ENCODE measurements at regions not wholly inside any gene's neighbourhood (a gene's known extent, or its start where the extent isn't known, plus 50 kb on each side); places are given as distances from the start of the nearest gene placed in this dataset.

GRCh38 chr1:184919892-184920291 lies 54.4 kb downstream of the NIBAN1 start:
- Histone ChIP-seq H3K4me1 (no peaks in the 10 kb centered on the region), H3K27me3 (ENCODE audit: low read depth) (peaks cover 5% of the 10 kb centered on the region; the same call in 1 of the 2 replicates), H3K4me3 (no peak overlapping the region), H3K9me3 (no peaks in the 10 kb centered on the region), H3K36me3 (replicated peaks) (no peaks in the 10 kb centered on the region)
- no peak for DNase-seq (ENCODE audit: low spot score in 2 of 2)
- in situ Hi-C loops (cut with MboI; ENCODE audit: low sequenced_read_pairs), result no loop called here

- H3K4me3 ChIP-seq, result no peak overlapping the region
- in situ Hi-C loops (cut with MboI; ENCODE audit: low sequenced_read_pairs), result no loop called here
- no peaks in the 10 kb centered on the region for H3K9me3 ChIP-seq
- H3K36me3 ChIP-seq (replicated peaks), result no peaks in the 10 kb centered on the region
- no peaks in the 10 kb centered on the region for H3K27me3 ChIP-seq (ENCODE audit: low read depth)
- H3K4me1 ChIP-seq, result no peaks in the 10 kb centered on the region
- no peak for DNase-seq (ENCODE audit: low spot score in 2 of 2)
Observed at GRCh38 chr1:184915463-184916090, 58.7 kb downstream of the NIBAN1 start.

- no peak overlapping the region for H3K4me3 ChIP-seq
- H3K27me3 ChIP-seq (ENCODE audit: low read depth), result no peaks in the 10 kb centered on the region
- no peaks in the 10 kb centered on the region for H3K9me3 ChIP-seq
- no peak for DNase-seq (ENCODE audit: low spot score in 2 of 2)
- in situ Hi-C loops (cut with MboI; ENCODE audit: low sequenced_read_pairs), result no loop called here
- H3K4me1 ChIP-seq, result no peaks in the 10 kb centered on the region
- H3K36me3 ChIP-seq (replicated peaks), result no peaks in the 10 kb centered on the region
Observed at GRCh38 chr1:184914149-184914548, 60.2 kb downstream of the NIBAN1 start.

- no peaks in the 10 kb centered on the region for H3K36me3 ChIP-seq (replicated peaks)
- no peak for DNase-seq (ENCODE audit: low spot score in 2 of 2)
- in situ Hi-C loops (cut with MboI; ENCODE audit: low sequenced_read_pairs), result no loop called here
- no peaks in the 10 kb centered on the region for H3K27me3 ChIP-seq (ENCODE audit: low read depth)
- no peak overlapping the region for H3K4me3 ChIP-seq
- no peaks in the 10 kb centered on the region for H3K9me3 ChIP-seq
- H3K4me1 ChIP-seq, result no peaks in the 10 kb centered on the region
Observed at GRCh38 chr1:184912392-184912791, 61.9 kb downstream of the NIBAN1 start.

- Histone ChIP-seq H3K4me1 (no peaks in the 10 kb centered on the region), H3K36me3 (replicated peaks) (no peaks in the 10 kb centered on the region)
Observed at GRCh38 chr1:184911830-184912229, 62.5 kb downstream of the NIBAN1 start.

GRCh38 chr1:184911103-184911745 lies 63.1 kb downstream of the NIBAN1 start:
- Histone ChIP-seq H3K36me3 (replicated peaks) (no peaks in the 10 kb centered on the region), H3K9me3 (no peaks in the 10 kb centered on the region), H3K4me1 (no peaks in the 10 kb centered on the region), H3K4me3 (no peak overlapping the region), H3K27me3 (ENCODE audit: low read depth) (no peaks in the 10 kb centered on the region)
- in situ Hi-C loops (cut with MboI; ENCODE audit: low sequenced_read_pairs), result no loop called here
- no peak for DNase-seq (ENCODE audit: low spot score in 2 of 2)

More at GRCh38 chr1:184911830-184912229, 62.5 kb downstream of the NIBAN1 start:
- no peak overlapping the region for H3K4me3 ChIP-seq
- no peaks in the 10 kb centered on the region for H3K27me3 ChIP-seq (ENCODE audit: low read depth)
- H3K9me3 ChIP-seq, result no peaks in the 10 kb centered on the region
- no peak for DNase-seq (ENCODE audit: low spot score in 2 of 2)
- in situ Hi-C loops (cut with MboI; ENCODE audit: low sequenced_read_pairs), result no loop called here

DNA sequence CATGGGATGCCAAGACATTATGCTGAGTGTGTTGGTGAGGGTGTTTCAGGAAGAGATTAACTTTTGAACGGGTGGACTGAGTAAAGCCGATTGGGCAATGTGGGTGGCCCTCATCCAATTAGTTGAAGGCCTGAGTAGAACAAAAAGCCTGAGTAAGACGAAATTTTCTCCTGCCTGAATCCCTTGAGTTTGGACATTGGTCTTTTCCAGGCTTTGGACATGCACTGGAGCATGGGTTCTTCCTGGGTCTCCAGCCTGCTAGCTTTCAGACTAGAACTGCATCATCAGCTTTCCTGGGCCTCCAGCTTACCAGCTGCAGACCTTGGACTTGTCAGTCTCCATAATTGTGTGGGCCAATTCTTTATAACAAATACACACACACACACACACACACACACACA lies 63.6 kb downstream of the NIBAN1 start:
- no peak for DNase-seq (ENCODE audit: low spot score in 2 of 2)
- no peaks in the 10 kb centered on the region for H3K9me3 ChIP-seq
- in situ Hi-C loops (cut with MboI; ENCODE audit: low sequenced_read_pairs), result no loop called here
- H3K36me3 ChIP-seq (replicated peaks), result no peaks in the 10 kb centered on the region
- H3K27me3 ChIP-seq (ENCODE audit: low read depth), result no peaks in the 10 kb centered on the region
- no peaks in the 10 kb centered on the region for H3K4me1 ChIP-seq
- H3K4me3 ChIP-seq, result no peak overlapping the region

DNA sequence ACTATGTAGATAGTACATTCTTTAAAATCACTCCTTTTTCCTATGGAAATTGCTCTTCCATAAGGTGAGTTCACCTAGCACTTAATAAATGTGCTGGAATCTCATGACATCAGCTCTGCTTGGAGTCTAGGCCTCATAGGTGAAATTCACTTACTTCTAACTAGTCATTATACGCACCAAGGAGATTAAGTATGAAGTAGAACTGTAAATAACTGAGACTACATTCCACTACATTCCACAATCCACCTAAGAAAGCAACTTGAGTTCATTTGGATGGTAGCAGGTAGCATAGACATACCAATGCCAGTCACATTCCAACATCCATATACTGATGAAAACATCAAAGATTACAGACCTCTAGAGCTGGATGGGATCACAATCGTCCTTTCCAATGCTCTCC lies 64.3 kb downstream of the NIBAN1 start:
- no peaks in the 10 kb centered on the region for H3K36me3 ChIP-seq (replicated peaks)
- in situ Hi-C loops (cut with MboI; ENCODE audit: low sequenced_read_pairs), result no loop called here
- no peaks in the 10 kb centered on the region for H3K4me1 ChIP-seq
- H3K4me3 ChIP-seq, result no peak overlapping the region
- no peaks in the 10 kb centered on the region for H3K9me3 ChIP-seq
- no peak for DNase-seq (ENCODE audit: low spot score in 2 of 2)
- no peaks in the 10 kb centered on the region for H3K27me3 ChIP-seq (ENCODE audit: low read depth)

DNA sequence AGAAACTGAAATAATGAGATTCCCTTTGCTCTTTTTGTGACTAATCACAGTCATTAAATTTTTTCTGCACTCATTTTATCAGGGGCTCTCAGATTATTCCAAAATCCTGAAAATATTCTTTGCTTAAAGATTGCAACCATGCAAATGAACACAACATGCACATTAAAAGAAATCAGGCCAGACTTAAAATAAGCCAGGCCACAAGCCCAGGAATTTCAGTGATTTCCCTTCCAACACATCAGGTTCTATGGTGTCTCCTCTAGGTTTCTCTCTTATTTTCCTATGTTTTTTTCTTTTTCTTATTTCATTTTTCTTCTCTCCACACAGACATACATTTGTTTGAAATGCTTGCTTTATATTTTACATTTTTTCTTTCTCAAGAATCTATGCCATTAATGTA lies 65.3 kb downstream of the NIBAN1 start:
- Histone ChIP-seq H3K9me3 (no peaks in the 10 kb centered on the region), H3K36me3 (replicated peaks) (no peaks in the 10 kb centered on the region), H3K4me1 (no peaks in the 10 kb centered on the region), H3K4me3 (no peak overlapping the region), H3K27me3 (ENCODE audit: low read depth) (no peaks in the 10 kb centered on the region)
- no peak for DNase-seq (ENCODE audit: low spot score in 2 of 2)
- in situ Hi-C loops (cut with MboI; ENCODE audit: low sequenced_read_pairs), result no loop called here

- Histone ChIP-seq H3K4me1 (no peaks in the 10 kb centered on the region), H3K4me3 (no peak overlapping the region), H3K36me3 (replicated peaks) (no peaks in the 10 kb centered on the region), H3K9me3 (no peaks in the 10 kb centered on the region), H3K27me3 (ENCODE audit: low read depth) (no peaks in the 10 kb centered on the region)
- DNase-seq (ENCODE audit: low spot score in 2 of 2), result no peak
- in situ Hi-C loops (cut with MboI; ENCODE audit: low sequenced_read_pairs), result no loop called here
Observed at GRCh38 chr1:184908506-184908905, 65.8 kb downstream of the NIBAN1 start.

- Histone ChIP-seq H3K4me1 (no peaks in the 10 kb centered on the region), H3K36me3 (replicated peaks) (no peaks in the 10 kb centered on the region), H3K9me3 (no peaks in the 10 kb centered on the region), H3K27me3 (ENCODE audit: low read depth) (no peaks in the 10 kb centered on the region), H3K4me3 (no peak overlapping the region)
- in situ Hi-C loops (cut with MboI; ENCODE audit: low sequenced_read_pairs), result no loop called here
- no peak for DNase-seq (ENCODE audit: low spot score in 2 of 2)
Observed at GRCh38 chr1:184907500-184907899, 66.8 kb downstream of the NIBAN1 start.

- Histone ChIP-seq H3K4me1 (peaks cover under 1% of the 10 kb centered on the region; the same call in 1 of the 2 replicates), H3K36me3 (replicated peaks) (no peaks in the 10 kb centered on the region), H3K9me3 (no peaks in the 10 kb centered on the region), H3K27me3 (ENCODE audit: low read depth) (no peaks in the 10 kb centered on the region), H3K4me3 (no peak overlapping the region)
- in situ Hi-C loops (cut with MboI; ENCODE audit: low sequenced_read_pairs), result no loop called here
- DNase-seq (ENCODE audit: low spot score in 2 of 2), result no peak
Observed at GRCh38 chr1:184906761-184907160, 67.5 kb downstream of the NIBAN1 start.

DNA sequence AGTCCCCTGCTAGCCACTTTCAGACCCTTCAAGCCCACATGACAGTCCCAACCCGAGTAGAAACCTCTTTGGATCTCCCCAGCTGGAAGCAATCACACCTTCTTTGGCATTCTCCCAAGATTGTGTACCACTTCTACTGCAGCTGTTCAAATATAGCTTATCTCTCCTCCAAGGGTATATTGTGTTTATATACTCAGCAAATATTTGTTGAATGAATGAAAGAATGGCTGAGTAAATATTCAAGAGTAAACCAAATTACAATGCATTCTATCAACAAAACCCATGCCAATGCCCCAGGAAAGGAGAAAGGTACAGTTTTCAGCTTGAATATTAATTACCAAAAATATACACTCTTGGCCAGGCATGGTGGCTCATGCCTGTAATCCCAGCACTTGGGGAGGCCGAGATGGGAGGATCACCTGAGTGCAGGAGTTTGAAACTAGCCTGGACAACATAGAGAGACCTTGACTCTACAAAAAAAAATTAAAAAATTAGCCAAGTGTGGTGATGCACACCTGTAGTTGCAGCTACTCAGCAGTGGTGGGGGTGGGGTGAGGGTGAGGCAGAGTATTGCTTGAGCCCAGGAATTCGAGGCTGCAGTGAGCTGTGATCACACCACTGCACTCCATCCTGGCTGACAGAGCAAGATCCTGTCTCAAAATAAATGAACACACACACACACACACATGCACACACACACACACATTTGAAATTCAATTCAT lies 68.5 kb downstream of the NIBAN1 start:
- no peaks in the 10 kb centered on the region for H3K36me3 ChIP-seq (replicated peaks)
- no peaks in the 10 kb centered on the region for H3K27me3 ChIP-seq (ENCODE audit: low read depth)
- no peak for DNase-seq (ENCODE audit: low spot score in 2 of 2)
- peaks cover 10% of the 10 kb centered on the region for H3K4me1 ChIP-seq
- in situ Hi-C loops (cut with MboI; ENCODE audit: low sequenced_read_pairs), result no loop called here
- H3K9me3 ChIP-seq, result no peaks in the 10 kb centered on the region
- H3K4me3 ChIP-seq, result no peak overlapping the region

DNA sequence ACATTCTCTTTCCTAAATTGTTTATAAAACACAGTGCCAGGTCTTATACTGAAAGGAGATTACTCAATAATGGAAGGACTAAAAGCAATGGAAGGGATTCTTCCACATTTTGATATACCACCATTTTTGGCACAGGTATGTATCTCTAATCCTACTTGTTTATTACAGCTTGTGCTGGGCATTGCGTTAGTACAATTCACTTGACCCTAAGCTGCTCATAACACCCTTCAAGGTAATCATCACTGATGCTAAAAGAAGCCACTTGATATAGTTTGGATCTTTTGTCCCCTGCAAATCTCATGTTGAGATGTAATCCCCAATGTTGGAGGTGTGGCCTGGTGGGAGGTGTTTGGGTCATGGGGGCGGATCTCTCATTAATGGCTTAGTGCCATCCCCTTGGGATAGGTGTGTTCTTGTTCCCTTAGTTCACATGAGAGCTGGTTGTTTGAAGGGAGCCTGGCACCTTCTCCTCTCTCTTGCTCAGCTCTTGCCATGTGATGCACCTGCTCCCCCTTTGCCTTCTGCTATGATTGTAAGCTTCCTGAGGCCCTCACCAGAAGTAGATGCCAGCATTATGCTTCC lies 71.1 kb downstream of the NIBAN1 start:
- no peaks in the 10 kb centered on the region for H3K36me3 ChIP-seq (replicated peaks)
- no peaks in the 10 kb centered on the region for H3K27me3 ChIP-seq (ENCODE audit: low read depth)

More for the DNA sequence above, 71.1 kb downstream of the NIBAN1 start:
- Histone ChIP-seq H3K4me1 (peaks cover 17% of the 10 kb centered on the region), H3K9me3 (no peaks in the 10 kb centered on the region), H3K4me3 (no peak overlapping the region)
- in situ Hi-C loops (cut with MboI; ENCODE audit: low sequenced_read_pairs), result no loop called here
- no peak for DNase-seq (ENCODE audit: low spot score in 2 of 2)

Data from HAP-1 (cell line).